ENCODE measurements at regions not wholly inside any gene's neighbourhood (a gene's known extent, or its start where the extent isn't known, plus 50 kb on each side); places are given as distances from the start of the nearest gene placed in this dataset.

GRCh38 chr1:38256072-38256471, 209.5 kb upstream of the POU3F1 start:
- Histone ChIP-seq H3K79me1 (replicated peaks; ENCODE audit: low read length, poor library complexity, severe bottlenecking) (no peaks in the 10 kb centered on the region), H2AK5ac (ENCODE audit: low read length, severe bottlenecking) (no peak overlapping the region), H2AFZ (ENCODE audit: low read depth, low read length) (no peak overlapping the region), H2BK120ac (ENCODE audit: low read depth, low read length) (no peak overlapping the region), H3K27ac (ENCODE audit: low read length, poor library complexity, severe bottlenecking) (no peak overlapping the region), H3K9me3 (ENCODE audit: control insufficient read depth, low read length) (peaks cover 7% of the 10 kb centered on the region), H3K4me2 (ENCODE audit: low read length, poor library complexity, severe bottlenecking) (no peak overlapping the region), H2BK5ac (ENCODE audit: low read depth, low read length, poor library complexity, severe bottlenecking) (no peak overlapping the region), H3K14ac (ENCODE audit: low read length in 2 of 2) (no peak overlapping the region), H3K4me1 (ENCODE audit: control insufficient read depth, insufficient read depth, low read depth, low read length) (no peaks in the 10 kb centered on the region), H4K91ac (ENCODE audit: low read length) (no peak overlapping the region), H2BK12ac (ENCODE audit: low read length in 2 of 2) (no peak overlapping the region), H3K36me3 (ENCODE audit: control insufficient read depth in 1 of 2, insufficient read depth in 2 of 2, low read depth in 1 of 2, low read length in 2 of 2) (no peaks in the 10 kb centered on the region), H2BK15ac (ENCODE audit: low read depth, poor library complexity, severe bottlenecking) (no peak overlapping the region), H3K4ac (ENCODE audit: low read depth in 1 of 2, low read length in 2 of 2) (no peak overlapping the region), H3K4me3 (ENCODE audit: insufficient read depth in 1 of 2, low read depth in 1 of 2, low read length in 2 of 2) (no peak overlapping the region), H3K27me3 (ENCODE audit: control insufficient read depth in 1 of 2, insufficient read depth in 1 of 2, low read length in 2 of 2) (peaks cover 22 to 56% of the 10 kb centered on the region in 2 experiments), H3K9ac (ENCODE audit: low read length) (no peak overlapping the region), H4K8ac (ENCODE audit: low read length) (no peak overlapping the region), H3K23ac (ENCODE audit: low read length in 2 of 2) (no peak overlapping the region), H3K18ac (ENCODE audit: low read depth in 1 of 2, low read length in 2 of 2) (no peak overlapping the region)
- WGBS = 61% methylated on average over 9 of the region's 9 CpGs
- no peak for DNase-seq

- Histone ChIP-seq H3K4me3 (ENCODE audit: insufficient read depth in 1 of 2, low read depth in 1 of 2, low read length in 2 of 2) (no peak overlapping the region), H2BK15ac (ENCODE audit: low read depth, poor library complexity, severe bottlenecking) (no peak overlapping the region), H3K4ac (ENCODE audit: low read depth in 1 of 2, low read length in 2 of 2) (no peak overlapping the region), H2BK5ac (ENCODE audit: low read depth, low read length, poor library complexity, severe bottlenecking) (no peak overlapping the region), H2BK12ac (ENCODE audit: low read length in 2 of 2) (no peak overlapping the region), H3K4me2 (ENCODE audit: low read length, poor library complexity, severe bottlenecking) (no peak overlapping the region), H2BK120ac (ENCODE audit: low read depth, low read length) (no peak overlapping the region), H3K36me3 (ENCODE audit: control insufficient read depth in 1 of 2, insufficient read depth in 2 of 2, low read depth in 1 of 2, low read length in 2 of 2) (no peaks in the 10 kb centered on the region), H3K9me3 (ENCODE audit: control insufficient read depth, low read length) (no peaks in the 10 kb centered on the region), H3K18ac (ENCODE audit: low read depth in 1 of 2, low read length in 2 of 2) (no peak overlapping the region), H2AFZ (ENCODE audit: low read depth, low read length) (no peak overlapping the region), H4K91ac (ENCODE audit: low read length) (no peak overlapping the region), H3K79me1 (replicated peaks; ENCODE audit: low read length, poor library complexity, severe bottlenecking) (no peaks in the 10 kb centered on the region), H3K14ac (ENCODE audit: low read length in 2 of 2) (no peak overlapping the region), H3K9ac (ENCODE audit: low read length) (no peak overlapping the region), H3K4me1 (ENCODE audit: control insufficient read depth, insufficient read depth, low read depth, low read length) (no peaks in the 10 kb centered on the region), H3K23ac (ENCODE audit: low read length in 2 of 2) (no peak overlapping the region), H3K27ac (ENCODE audit: low read length, poor library complexity, severe bottlenecking) (no peak overlapping the region), H2AK5ac (ENCODE audit: low read length, severe bottlenecking) (no peak overlapping the region), H3K27me3 (ENCODE audit: control insufficient read depth in 1 of 2, insufficient read depth in 1 of 2, low read length in 2 of 2) (peaks cover 42 to 68% of the 10 kb centered on the region in 2 experiments), H4K8ac (ENCODE audit: low read length) (no peak overlapping the region)
- WGBS = 83% methylated on average over 1 of the region's 2 CpGs
- DNase-seq = no peak
Observed at GRCh38 chr1:38253314-38253713, 206.7 kb upstream of the POU3F1 start.

GRCh38 chr1:38250356-38250755, 203.8 kb upstream of the POU3F1 start:
- Histone ChIP-seq H2AK5ac (ENCODE audit: low read length, severe bottlenecking) (no peak overlapping the region), H3K36me3 (ENCODE audit: control insufficient read depth in 1 of 2, insufficient read depth in 2 of 2, low read depth in 1 of 2, low read length in 2 of 2) (no peaks in the 10 kb centered on the region), H2BK12ac (ENCODE audit: low read length in 2 of 2) (no peak overlapping the region), H3K14ac (ENCODE audit: low read length in 2 of 2) (no peak overlapping the region), H2AFZ (ENCODE audit: low read depth, low read length) (no peak overlapping the region), H3K18ac (ENCODE audit: low read depth in 1 of 2, low read length in 2 of 2) (no peak overlapping the region), H3K4me2 (ENCODE audit: low read length, poor library complexity, severe bottlenecking) (no peak overlapping the region), H3K9ac (ENCODE audit: low read length) (no peak overlapping the region), H4K91ac (ENCODE audit: low read length) (no peak overlapping the region), H3K9me3 (ENCODE audit: control insufficient read depth, low read length) (no peaks in the 10 kb centered on the region), H3K27ac (ENCODE audit: low read length, poor library complexity, severe bottlenecking) (no peak overlapping the region), H3K79me1 (replicated peaks; ENCODE audit: low read length, poor library complexity, severe bottlenecking) (no peaks in the 10 kb centered on the region), H2BK15ac (ENCODE audit: low read depth, poor library complexity, severe bottlenecking) (no peak overlapping the region), H3K4me1 (ENCODE audit: control insufficient read depth, insufficient read depth, low read depth, low read length) (peaks cover 8% of the 10 kb centered on the region), H2BK5ac (ENCODE audit: low read depth, low read length, poor library complexity, severe bottlenecking) (no peak overlapping the region), H3K23ac (ENCODE audit: low read length in 2 of 2) (peak overlapping the region in 1 of 2 experiments; percentile 20), H3K4ac (ENCODE audit: low read depth in 1 of 2, low read length in 2 of 2) (no peak overlapping the region), H2BK120ac (ENCODE audit: low read depth, low read length) (no peak overlapping the region), H4K8ac (ENCODE audit: low read length) (no peak overlapping the region), H3K4me3 (ENCODE audit: insufficient read depth in 1 of 2, low read depth in 1 of 2, low read length in 2 of 2) (no peak overlapping the region), H3K27me3 (ENCODE audit: control insufficient read depth in 1 of 2, insufficient read depth in 1 of 2, low read length in 2 of 2) (peaks cover 51 to 52% of the 10 kb centered on the region in 2 experiments)
- no peak for DNase-seq
- 76% methylated on average over 3 of the region's 3 CpGs for WGBS

GRCh38 chr1:38249001-38249400, 202.4 kb upstream of the POU3F1 start:
- no peak overlapping the region for H3K18ac ChIP-seq (ENCODE audit: low read depth in 1 of 2, low read length in 2 of 2)
- H3K23ac ChIP-seq (ENCODE audit: low read length in 2 of 2) = no peak overlapping the region
- H3K79me1 ChIP-seq (replicated peaks; ENCODE audit: low read length, poor library complexity, severe bottlenecking) = no peaks in the 10 kb centered on the region
- H3K4ac ChIP-seq (ENCODE audit: low read depth in 1 of 2, low read length in 2 of 2) = no peak overlapping the region
- H3K4me1 ChIP-seq (ENCODE audit: control insufficient read depth, insufficient read depth, low read depth, low read length) = peaks cover 8% of the 10 kb centered on the region
- no peak overlapping the region for H3K14ac ChIP-seq (ENCODE audit: low read length in 2 of 2)
- DNase-seq = no peak
- H2AK5ac ChIP-seq (ENCODE audit: low read length, severe bottlenecking) = no peak overlapping the region
- H2BK15ac ChIP-seq (ENCODE audit: low read depth, poor library complexity, severe bottlenecking) = no peak overlapping the region
- H2BK5ac ChIP-seq (ENCODE audit: low read depth, low read length, poor library complexity, severe bottlenecking) = no peak overlapping the region
- WGBS = 66% methylated on average over 4 of the region's 7 CpGs
- H3K36me3 ChIP-seq (ENCODE audit: control insufficient read depth in 1 of 2, insufficient read depth in 2 of 2, low read depth in 1 of 2, low read length in 2 of 2) = no peaks in the 10 kb centered on the region
- peaks cover 46 to 55% of the 10 kb centered on the region in 2 experiments for H3K27me3 ChIP-seq (ENCODE audit: control insufficient read depth in 1 of 2, insufficient read depth in 1 of 2, low read length in 2 of 2)
- H3K27ac ChIP-seq (ENCODE audit: low read length, poor library complexity, severe bottlenecking) = no peak overlapping the region
- H3K4me3 ChIP-seq (ENCODE audit: insufficient read depth in 1 of 2, low read depth in 1 of 2, low read length in 2 of 2) = no peak overlapping the region
- no peak overlapping the region for H4K91ac ChIP-seq (ENCODE audit: low read length)
- no peak overlapping the region for H2BK120ac ChIP-seq (ENCODE audit: low read depth, low read length)
- H2BK12ac ChIP-seq (ENCODE audit: low read length in 2 of 2) = no peak overlapping the region
- no peak overlapping the region for H4K8ac ChIP-seq (ENCODE audit: low read length)
- no peak overlapping the region for H3K9ac ChIP-seq (ENCODE audit: low read length)
- no peak overlapping the region for H3K4me2 ChIP-seq (ENCODE audit: low read length, poor library complexity, severe bottlenecking)
- no peaks in the 10 kb centered on the region for H3K9me3 ChIP-seq (ENCODE audit: control insufficient read depth, low read length)
- H2AFZ ChIP-seq (ENCODE audit: low read depth, low read length) = no peak overlapping the region

Measured in mesenchymal stem cell (in vitro differentiated cells and primary cell).